ENCODE measurements at regions not wholly inside any gene's neighbourhood (a gene's known extent, or its start where the extent isn't known, plus 50 kb on each side); places are given as distances from the start of the nearest gene placed in this dataset.

GRCh38 chr6:170162775-170163404 is 128.0 kb downstream of the DLL1 start:
- DNase-seq (ENCODE audit: low read depth, low spot score): no peak

- DNase-seq (ENCODE audit: low read depth, low spot score): no peak
Observed at GRCh38 chr6:170162011-170162774, 128.7 kb downstream of the DLL1 start.

- no peak for DNase-seq (ENCODE audit: low read depth, low spot score)
Observed at GRCh38 chr6:170160628-170161611, 130.0 kb downstream of the DLL1 start.

- DNase-seq (ENCODE audit: low read depth, low spot score): no peak
Observed at GRCh38 chr6:170160031-170160627, 130.7 kb downstream of the DLL1 start.

- no peak for DNase-seq (ENCODE audit: low read depth, low spot score)
Observed at GRCh38 chr6:170159022-170159965, 131.6 kb downstream of the DLL1 start.

- DNase-seq (ENCODE audit: low read depth, low spot score): no peak
Observed at GRCh38 chr6:170158296-170159021, 132.4 kb downstream of the DLL1 start.

- DNase-seq (ENCODE audit: low read depth, low spot score): no peak
Observed at GRCh38 chr6:170157567-170158218, 133.2 kb downstream of the DLL1 start.

GRCh38 chr6:170156448-170157375 is 134.2 kb downstream of the DLL1 start:
- DNase-seq (ENCODE audit: low read depth, low spot score): no peak

- no peak for DNase-seq (ENCODE audit: low read depth, low spot score)
Observed at GRCh38 chr6:170155464-170156196, 135.2 kb downstream of the DLL1 start.

GRCh38 chr6:170153436-170154319 is 137.2 kb downstream of the DLL1 start:
- no peak for DNase-seq (ENCODE audit: low read depth, low spot score)

GRCh38 chr6:170152989-170153388 is 137.9 kb downstream of the DLL1 start:
- DNase-seq (ENCODE audit: low read depth, low spot score): no peak

GRCh38 chr6:170152124-170152926 is 138.6 kb downstream of the DLL1 start:
- DNase-seq (ENCODE audit: low read depth, low spot score): no peak

- no peak for DNase-seq (ENCODE audit: low read depth, low spot score)
Observed at GRCh38 chr6:170151804-170152123, 139.1 kb downstream of the DLL1 start.

- DNase-seq (ENCODE audit: low read depth, low spot score): no peak
Observed at GRCh38 chr6:170151321-170151771, 139.5 kb downstream of the DLL1 start.

GRCh38 chr6:170150590-170150945 is 140.3 kb downstream of the DLL1 start:
- no peak for DNase-seq (ENCODE audit: low read depth, low spot score)
